ENCODE measurements at regions not wholly inside any gene's neighbourhood (a gene's known extent, or its start where the extent isn't known, plus 50 kb on each side); places are given as distances from the start of the nearest gene placed in this dataset.

DNA sequence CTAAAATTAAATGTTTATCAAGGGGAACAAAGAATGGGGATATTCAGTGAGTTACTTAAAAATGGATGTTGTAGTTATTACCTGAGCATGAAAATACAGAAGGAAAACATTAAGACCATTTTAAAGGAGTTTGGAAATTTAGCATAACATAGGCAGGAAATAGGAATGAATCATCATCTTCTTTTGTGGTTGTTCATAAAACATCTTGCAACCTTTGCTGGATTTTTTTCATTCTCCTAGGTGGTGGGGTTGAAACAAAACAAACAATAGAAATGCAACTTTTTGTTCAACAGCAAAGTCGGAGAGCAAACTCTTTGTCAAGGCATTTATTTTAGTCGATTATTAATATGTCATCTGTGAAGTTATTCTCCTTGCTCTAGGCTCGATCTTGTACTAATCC is 275.1 kb downstream of the IPO8 start:
- TF ChIP-seq CTCF (conservative IDR thresholded peaks at IDR 0.05; ENCODE audit: low read length): no peak
- TF ChIP-seq EZH2phosphoT487 (IDR thresholded peaks at IDR 0.05; ENCODE audit: borderline replicate concordance): no peak

Measured in Loucy (cell line).